Spleen (tissue), 7 donors: ENCODE measurements at regions not wholly inside any gene's neighbourhood (a gene's known extent, or its start where the extent isn't known, plus 50 kb on each side); places are given as distances from the start of the nearest gene placed in this dataset.
"Not testable (repeated sequence)": the region's sequence is repeated elsewhere in the genome, so short reads cannot be mapped to it uniquely, and the experiment has no call there.

Experiments used
- CTCF ChIP-seq, 11 experiments: fragments of 200-600 bp in 7 of 11; fragments of 450-650 bp in 4 of 11; sonication (generic) in 4 of 11; IDR thresholded peaks in 8 of 11; conservative IDR thresholded peaks in 3 of 11; 1 replicate in 7 of 11; 2 replicates in 4 of 11; pipeline versions ENCODE4 v1.4.0 to v1.8.0; 2016 to 2021; ENCODE audit warnings: antibody characterized with exemption in 11 of 11, inconsistent platforms in 4 of 11, mild to moderate bottlenecking in 1 of 11
- POLR2A ChIP-seq, 3 donors: fragments of 450-650 bp; IDR thresholded peaks; one replicate each; pipeline ENCODE4 v1.5.1; 2017; ENCODE audit warnings: antibody characterized with exemption in 3 of 3, mild to moderate bottlenecking in 1 of 3
- POLR2AphosphoS5 ChIP-seq, 3 donors: sonication (generic); formaldehyde crosslinking; IDR thresholded peaks; one replicate each; pipeline ENCODE4 v1.5.1; 2017; ENCODE audit warnings: antibody characterized with exemption in 3 of 3
- donor health status: DM: no; HTN: no; CAD: no; lungs with moderate emphysema.
- donor health status: DM: no; HTN: no; CAD: no.
- donor health status: DM: no; HTN: no; CAD: no.

GRCh38 chr7:159309214-159309613 is 164.5 kb upstream of the VIPR2 start:
- TF ChIP-seq CTCF (IDR thresholded peaks at IDR 0.05 in 8 of 11, conservative IDR thresholded peaks at IDR 0.05 in 3 of 11); POLR2A (IDR thresholded peaks at IDR 0.05); POLR2AphosphoS5 (IDR thresholded peaks at IDR 0.05): not testable (repeated sequence)
